ENCODE measurements at regions not wholly inside any gene's neighbourhood (a gene's known extent, or its start where the extent isn't known, plus 50 kb on each side); places are given as distances from the start of the nearest gene placed in this dataset.

DNA sequence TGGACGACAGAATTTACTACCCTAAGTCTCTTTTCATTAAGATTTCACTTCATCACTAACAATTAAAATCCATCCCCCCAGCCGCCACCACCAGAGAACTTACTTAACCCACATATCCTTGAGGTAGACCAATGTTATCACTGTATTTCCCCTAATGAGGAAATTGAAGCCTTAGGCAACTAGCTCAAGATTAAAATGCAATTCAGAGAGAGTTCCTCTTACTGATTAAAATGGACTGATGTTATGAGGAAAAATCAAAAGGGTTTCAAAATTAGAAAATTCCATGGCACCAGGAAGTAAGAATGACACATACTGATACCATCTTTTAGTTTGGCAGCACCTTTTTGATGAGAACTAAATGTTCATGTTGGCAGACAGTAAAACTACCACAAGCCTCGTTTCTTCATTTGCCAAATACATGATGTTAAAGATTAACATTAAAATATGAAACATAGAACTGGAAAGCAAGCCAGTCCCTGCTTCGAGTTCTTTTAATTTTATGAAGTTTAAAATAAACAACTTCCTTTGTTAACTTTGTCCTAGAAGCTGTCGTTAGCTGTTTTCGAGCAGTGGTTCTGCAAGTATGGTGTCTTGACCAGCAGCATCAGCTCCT lies 69.3 kb upstream of the CCDC160 start:
- TF ChIP-seq CTCF (IDR thresholded peaks at IDR 0.05), result no peak
- TF ChIP-seq POLR2A (IDR thresholded peaks at IDR 0.05), result no peak
- TF ChIP-seq EP300 (IDR thresholded peaks at IDR 0.05), result no peak
- TF ChIP-seq POLR2AphosphoS5 (IDR thresholded peaks at IDR 0.05), result no peak
